HG03159 (cell line): ENCODE measurements at regions not wholly inside any gene's neighbourhood (a gene's known extent, or its start where the extent isn't known, plus 50 kb on each side); places are given as distances from the start of the nearest gene placed in this dataset.
"Not testable (repeated sequence)": the region's sequence is repeated elsewhere in the genome, so short reads cannot be mapped to it uniquely, and the experiment has no call there.

Experiments used
- ATAC-seq: cut with Tn5 transposase; IDR thresholded peaks from one replicate; pipeline ENCODE4 v1.9.1; 2021; ENCODE audit warnings: mild to moderate bottlenecking, moderate library complexity; ENCODE audit not compliant: unreplicated experiment

DNA sequence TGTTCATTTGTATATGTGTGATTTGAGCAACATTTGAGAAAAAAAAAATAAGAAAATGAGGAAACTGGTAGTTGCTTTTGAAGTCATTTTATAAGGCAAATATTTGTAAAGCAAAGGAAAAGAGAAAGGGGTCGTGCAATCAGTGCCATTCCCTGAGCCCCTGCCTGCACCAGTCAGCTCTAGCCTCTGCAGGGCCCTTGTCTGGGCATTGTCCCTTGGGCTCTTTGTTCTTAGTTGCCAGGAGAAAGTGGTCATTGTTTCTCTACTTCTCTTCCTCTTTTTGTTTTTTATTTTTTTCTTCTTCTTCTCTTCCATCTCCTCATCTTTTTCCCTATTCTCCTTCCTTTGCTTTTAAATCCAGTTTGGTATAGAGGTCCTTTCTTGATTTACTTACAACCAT, 175.3 kb upstream of the CREB1 start:
- ATAC-seq, result no peak

DNA sequence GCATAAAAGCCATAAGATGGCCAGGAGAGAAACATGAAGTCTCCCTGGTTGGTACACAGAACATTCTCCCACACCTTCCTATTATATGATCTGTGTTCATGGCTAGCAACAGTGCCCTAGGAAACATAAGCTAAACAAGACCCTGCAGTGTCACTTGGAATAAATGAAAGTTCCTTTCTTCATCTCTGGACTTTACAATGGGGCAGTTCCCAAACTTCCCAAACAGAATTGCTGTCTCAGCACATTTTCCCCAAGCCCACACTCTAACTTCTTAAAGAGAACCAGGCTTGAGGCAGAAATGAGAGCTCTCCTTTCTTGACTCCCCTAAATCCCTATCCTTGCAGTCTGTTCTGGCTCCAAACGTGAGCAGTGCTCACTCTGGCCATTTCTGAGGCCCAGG, 173.2 kb upstream of the CREB1 start:
- ATAC-seq, result no peak

DNA sequence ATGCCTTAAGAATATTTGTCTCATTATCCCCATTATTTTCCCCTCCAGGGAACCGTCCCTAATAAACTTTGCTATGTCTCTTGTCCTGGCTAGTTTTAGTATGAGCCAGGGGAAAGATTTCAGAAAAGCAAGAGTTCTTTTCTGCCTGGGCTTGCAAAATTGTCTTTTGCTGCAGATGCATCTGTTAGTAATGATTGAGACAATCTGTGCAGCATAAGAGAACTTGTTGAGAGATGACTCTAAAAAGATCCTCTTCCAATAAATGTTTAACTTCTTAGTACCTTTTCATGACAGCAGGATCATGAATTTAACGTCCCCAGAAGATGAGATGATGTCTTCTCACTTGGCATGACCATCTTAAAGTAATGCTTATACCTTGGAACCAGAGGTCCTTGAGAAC, 172.5 kb upstream of the CREB1 start:
- ATAC-seq, result no peak

DNA sequence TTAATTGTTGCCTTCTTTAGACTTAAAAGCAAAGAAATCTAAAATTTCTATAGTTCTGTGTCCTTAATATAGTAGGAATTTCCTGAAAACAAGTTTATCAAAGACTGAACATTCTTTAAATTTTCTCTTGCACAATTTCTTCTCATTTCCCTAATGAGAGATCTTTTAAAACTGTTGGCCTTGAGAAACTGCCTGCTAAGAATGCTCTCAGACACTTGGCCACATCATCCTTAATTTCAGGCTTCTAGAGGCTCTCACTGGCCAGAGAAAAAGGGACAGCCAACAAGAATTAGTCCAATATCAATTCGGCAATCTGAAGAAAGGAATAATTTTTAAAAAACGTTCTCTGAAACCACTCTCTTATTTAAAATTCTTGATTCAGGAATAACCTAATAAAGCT, 167.0 kb upstream of the CREB1 start:
- no peak for ATAC-seq

DNA sequence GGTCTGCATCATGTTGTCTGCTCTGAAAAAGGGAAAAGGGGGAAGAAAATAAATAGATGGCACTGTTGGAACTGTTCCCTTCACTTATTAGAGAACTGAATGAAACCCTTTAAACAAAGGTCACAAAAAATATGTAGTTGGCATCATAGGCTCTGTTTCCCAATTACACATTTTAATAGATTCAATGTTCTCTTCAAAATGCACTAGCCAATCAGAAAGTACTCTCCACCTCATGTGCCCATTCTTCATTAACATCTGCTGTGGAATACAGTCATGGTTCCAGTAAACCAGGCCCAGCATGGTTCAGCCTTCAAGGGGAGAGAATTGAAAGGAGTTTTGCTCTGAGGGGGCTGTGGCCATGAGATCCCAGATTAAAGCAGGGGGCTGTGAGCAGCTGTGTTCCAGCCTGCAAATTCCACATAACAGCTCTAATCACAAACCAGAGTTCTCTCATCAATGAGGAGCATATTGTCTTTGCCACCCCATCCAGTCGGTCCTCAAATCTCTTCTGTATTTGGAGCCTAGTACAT, 165.9 kb upstream of the CREB1 start:
- no peak for ATAC-seq

DNA sequence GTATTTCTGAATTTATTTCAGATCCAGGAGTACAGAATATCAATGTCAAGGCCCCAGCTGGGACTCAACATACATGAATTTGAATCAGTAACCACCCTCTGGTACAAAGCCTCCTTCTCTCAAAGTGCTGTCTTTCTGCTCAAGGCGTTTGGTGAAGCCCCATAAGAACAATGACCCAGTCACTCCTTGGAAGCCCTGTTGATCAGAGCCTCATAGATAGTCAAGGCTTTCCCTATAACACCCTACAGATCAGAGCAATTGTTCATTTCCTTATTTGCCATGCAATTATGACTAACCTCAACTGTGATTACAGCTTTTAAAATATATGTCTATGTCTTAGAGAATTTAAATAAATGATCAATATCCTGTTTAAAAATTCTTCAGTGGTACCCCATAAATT, 159.1 kb upstream of the CREB1 start:
- no peak for ATAC-seq

DNA sequence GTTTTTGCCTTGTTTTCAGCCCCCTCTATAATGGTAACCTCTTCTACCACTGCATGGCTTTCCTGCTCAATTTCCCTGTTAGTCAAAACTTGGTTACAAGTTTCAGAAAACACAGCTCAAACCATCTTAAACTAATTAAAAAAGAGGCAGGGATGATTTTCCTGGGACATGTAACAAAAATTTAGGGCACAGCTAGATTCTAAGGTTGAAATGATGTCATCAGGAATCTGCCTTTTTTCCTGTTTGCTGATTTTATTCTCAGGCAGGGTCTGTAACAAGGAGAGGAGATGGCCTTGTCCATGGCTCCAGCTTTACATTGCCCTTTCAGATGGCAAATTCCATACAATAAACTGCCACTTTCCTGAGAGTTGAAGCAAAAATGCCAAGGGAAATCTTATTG, 157.9 kb upstream of the CREB1 start:
- no peak for ATAC-seq

DNA sequence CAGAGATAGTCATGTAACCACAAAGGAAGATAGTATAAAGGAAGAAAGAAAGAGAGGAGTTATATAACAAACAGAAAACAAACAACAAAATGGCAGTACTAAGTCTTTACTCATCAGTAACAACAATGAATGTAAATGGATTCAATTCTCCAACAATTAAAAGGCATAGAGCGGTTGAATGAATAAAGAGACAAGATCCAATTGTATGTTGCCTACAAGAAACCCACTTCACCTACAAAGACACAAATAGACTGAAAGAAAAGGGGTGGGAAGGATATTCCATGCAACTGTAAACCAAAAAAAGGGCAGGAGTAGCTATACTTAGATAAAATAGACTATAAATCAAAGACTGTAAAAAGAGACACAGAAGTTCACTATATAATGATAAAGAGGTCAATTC, 157.3 kb upstream of the CREB1 start:
- ATAC-seq, result no peak

DNA sequence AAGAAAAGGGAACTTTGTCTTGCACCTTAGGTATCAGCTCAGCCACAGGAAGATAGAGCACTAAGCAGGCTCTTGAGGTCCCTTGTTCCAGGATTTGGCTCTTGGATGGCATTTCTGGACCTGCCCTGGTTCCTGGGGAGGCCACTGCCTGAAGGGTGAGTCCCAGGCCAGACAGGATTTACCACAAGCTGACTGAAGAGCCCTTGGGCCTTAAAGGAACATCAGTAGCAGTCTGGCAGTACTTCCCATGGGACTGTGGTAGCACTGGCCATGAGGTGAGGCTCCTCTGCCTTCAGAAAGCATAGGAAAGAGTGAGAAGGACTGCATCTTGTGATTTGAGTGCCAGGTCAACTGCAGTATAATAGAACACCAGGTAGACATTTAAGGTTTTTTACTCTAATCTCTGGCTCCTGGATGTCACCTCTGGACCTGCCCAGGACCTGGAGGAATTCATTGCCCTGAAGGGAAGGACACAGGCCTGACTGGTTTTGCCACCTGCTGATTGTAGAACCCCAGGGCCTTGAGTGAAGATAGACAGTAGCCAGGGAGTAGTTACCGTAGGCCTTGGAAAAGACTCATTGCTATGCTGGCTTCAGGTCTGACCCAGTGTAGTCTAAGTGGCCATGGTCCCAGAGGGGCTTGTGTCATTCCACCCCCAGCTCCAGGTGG, 154.4 kb upstream of the CREB1 start:
- no peak for ATAC-seq

DNA sequence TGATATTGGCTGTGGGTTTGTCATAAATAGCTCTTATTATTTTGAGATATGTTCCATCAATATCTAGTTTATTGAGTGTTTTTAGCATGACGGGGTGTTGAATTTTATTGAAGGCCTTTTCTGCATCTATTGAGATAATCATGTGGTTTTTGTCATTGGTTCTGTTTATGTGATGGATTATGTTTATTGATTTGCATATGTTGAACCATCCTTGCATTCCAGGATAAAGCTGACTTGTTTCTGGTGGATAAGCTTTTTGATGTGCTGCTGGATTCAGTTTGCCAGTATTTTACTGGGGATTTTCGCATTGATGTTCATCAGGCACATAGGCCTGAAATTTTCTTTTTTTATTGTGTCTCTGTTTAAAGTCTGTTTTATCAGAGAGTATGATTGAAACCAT, 151.1 kb upstream of the CREB1 start:
- ATAC-seq, result not testable (repeated sequence)

DNA sequence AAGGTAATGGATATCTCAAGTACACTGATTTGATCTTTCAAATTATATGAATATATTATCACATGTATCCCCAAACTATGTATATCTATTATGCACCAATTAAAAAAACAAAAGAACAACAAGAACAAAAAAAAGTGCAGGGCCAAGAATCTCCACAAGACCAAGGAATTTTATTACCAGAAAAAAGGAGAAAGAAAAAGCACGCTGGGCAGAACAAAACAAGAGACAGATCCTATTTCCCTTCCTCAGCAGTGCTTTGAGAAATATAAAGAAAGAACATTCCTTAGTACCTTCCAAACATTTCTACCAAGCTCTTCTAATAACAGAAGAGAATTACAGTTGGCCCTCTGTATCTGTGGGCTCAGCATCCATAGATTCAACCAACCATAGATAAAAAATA, 144.7 kb upstream of the CREB1 start:
- ATAC-seq, result no peak

DNA sequence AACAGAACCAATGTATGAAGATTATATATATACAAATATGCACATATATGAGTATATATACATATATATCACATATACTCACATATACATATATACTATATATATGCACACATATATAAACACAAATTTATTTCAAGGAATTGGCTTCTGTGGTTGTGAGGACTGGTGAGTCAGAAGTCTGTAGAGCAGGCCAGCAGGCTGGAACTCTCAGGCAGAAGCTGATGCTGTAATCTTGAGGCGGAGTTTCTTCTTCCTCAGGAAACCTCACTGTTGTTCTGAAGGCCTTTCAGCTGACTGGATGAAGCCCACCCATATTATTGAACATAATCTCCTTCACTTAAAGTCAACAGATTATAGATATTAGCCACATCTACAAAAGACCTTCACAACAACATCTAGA, 143.9 kb upstream of the CREB1 start:
- ATAC-seq, result no peak

DNA sequence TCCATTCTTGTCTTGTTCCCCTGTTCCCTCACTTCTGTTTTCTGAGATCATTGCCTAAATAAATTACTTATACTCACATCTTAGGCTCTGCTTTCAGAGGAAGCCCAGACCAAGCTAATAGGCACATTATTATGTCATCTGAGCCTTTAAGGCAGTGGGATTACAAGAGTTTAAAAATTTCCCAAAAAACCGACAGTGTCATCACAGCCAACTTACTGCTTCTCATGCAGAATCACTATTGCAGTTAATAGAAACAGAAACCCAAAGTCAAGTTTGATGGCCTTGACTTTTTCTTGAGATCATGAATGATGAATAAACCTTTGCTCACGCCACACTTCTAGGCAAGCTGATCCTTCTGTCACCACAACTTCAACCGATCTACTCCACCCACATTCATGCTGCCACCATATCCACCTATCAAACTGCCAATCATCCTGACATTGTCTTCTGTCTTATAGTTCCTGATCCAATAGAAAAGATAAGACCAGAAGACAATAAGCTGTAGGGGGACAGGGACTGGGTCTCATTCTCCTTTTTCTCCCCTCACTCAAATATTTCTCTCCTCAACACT, 142.7 kb upstream of the CREB1 start:
- no peak for ATAC-seq

DNA sequence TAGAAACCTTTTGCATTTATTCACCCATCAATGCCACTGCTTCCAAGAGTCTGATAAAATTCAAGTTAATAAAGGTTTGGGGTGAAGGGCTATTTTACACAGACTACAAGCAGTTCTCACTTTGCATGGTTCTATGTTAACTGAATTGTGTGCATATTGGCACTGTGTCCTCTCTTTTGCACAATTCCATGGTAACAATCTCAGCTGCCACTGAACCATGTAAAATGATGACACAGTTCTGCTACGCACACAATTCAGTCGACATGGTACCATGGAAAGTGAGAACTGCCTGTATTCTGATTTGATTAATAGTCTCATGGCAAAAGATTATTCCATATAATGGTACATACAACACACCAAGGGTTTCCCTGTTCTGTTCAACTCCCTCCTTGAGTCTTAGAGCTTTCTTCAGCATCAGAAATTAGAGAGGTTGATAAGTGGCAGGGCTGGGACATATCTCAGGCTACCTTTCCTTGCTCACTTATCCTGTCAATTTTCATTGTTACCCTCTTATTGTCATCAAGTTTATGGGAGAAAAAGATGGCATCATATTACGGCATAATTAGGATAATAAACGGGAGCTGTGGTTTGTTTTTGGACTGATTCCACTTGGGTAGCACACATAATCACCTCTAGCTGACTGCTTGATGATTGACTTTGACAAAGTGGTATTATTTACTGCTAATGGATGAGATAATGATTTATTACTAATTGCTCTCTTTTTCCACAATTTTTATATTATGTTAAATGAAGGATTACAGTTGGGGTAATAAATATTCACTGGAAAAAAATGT, 139.3 kb upstream of the CREB1 start:
- ATAC-seq, result no peak

DNA sequence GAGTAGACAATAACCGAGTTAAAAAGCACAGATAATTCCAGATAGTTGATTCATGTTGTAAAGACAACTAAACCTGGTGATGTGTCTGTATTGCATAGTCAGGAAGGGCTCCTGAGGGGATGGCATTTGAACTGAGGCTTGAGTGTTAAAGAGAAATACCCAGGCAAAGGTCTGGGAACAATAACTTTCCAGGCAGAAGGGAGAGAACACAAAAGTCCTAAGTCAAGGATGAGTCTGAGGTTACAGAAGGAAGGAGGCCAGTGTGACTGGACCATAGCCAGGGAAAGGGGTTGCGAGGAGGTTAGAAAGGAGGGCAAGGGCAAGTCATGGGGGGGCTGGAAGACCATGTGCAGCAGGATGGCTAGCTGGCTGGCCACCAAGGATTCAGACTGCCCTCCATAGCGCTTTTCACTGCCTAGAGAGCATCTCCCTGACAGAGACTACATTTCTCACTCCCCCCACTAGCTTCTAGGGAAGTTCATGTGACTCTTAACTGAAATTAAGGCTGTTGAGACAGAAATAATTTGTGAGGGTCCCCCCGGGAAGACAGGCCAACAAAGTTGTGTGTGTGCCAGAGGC, 135.5 kb upstream of the CREB1 start:
- ATAC-seq, result no peak

DNA sequence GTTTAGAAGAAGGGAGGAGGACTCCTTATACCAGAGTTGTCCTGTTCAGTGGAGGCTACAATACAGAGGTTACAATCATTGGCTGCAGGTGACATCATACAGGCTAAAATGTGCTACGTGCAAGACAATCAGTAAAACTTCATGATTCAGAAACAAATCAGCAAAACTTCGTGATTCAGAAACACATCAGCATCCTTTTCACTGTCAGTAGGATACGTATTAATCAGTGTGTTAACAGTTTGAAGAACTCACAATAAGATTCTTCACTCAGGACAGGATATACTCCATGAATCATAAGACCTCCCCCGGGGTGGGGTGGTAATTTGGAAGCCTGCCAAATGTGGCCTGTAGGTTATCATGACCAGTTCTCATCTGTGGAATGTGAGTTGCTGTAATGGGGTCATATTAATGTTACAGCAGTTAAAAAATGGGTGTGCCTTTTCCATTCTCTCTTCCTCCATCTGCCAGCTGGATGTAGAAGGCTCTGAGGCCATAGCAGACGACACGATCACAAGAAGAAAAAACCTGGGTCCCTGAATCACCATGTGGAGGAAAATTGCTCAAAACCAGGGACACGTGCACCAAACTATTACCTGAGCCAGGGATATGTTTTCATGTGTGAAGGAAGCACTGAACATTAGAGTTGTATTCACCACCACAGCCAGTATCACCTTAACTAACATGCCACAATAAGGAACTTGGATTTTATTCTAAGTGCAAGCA, 134.8 kb upstream of the CREB1 start:
- ATAC-seq, result no peak

DNA sequence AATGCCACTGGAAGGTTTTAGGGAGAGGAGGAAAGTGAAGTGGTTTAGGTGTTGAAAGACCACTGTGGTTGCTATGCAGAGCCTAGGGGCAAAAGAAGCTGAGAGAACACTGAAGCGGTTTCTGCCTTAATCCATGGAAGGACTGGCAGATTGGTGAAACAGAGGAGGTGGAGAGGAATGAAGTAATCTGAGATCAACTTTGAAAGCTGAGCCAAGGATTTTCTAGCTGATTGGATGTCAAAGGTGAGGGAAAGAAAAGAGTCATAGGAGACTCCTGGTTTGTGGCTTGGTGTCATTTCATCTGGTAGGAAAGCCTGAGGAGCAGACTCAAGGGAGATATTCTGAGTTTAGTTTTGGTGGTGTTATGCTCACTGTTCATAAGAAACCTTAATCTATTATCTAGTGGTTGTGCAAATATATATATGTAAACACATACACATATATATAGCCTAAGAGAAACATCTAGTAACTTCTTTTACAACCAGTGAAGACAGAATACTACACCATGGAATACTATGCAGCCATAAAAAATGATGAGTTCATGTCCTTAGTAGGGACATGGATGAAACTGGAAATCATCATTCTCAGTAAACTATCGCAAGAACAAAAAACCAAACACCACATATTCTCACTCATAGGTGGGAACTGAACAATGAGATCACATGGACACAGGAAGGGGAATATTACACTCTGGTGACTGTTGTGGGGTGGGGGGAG, 134.1 kb upstream of the CREB1 start:
- no peak for ATAC-seq

DNA sequence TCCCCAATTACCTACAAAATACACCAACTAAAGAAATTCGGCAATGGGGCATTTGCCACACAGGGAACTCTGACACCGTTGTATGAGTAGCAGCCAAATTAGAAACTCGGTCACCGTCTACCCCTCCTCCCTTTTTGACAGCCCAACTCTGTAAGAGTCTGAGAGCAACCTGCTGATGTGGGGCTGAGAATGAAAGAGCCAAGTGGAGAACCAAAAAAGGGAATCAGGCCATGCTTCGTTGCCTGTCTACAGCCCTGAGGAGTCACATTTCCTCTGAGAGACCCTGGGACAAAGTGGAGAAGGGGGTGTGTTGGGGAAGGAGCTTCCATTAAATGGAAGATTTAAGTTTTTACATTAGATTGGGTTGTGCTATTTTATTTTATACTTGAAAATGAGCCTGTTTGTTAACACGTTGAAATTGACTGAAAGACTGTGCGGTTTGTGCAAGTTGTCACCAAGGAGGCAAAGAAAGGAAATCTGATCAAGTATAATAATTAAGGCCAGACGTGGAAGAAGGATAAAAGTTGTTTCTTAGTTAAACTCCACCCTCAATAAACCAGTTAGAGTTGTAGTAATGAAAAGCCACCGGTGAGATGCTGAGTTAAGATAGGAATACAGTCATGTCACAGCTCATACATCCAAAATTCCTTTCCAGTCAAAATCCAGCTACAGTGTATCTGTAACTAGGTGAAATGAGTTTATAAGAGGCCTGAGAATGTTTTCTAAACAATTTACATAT, 131.7 kb upstream of the CREB1 start:
- ATAC-seq, result no peak

DNA sequence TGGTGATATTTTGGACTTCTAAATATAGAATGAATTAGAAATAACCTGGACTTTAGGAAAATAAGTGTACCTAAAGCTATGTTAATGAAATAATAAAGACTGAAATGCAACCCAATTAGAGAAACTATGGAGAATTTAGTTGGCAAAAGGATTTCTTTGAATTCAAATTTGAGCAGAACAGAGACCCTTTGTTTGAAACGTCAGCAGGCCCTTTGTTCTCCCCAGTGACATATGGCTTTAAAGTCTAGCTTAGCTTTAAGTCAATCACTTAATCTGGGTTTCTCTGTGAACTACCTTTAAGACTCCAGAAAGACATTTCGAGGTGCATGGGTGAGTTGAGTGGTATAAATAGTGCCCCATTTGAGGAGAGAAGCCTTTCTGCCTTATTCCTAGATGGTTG, 130.5 kb upstream of the CREB1 start:
- no peak for ATAC-seq

DNA sequence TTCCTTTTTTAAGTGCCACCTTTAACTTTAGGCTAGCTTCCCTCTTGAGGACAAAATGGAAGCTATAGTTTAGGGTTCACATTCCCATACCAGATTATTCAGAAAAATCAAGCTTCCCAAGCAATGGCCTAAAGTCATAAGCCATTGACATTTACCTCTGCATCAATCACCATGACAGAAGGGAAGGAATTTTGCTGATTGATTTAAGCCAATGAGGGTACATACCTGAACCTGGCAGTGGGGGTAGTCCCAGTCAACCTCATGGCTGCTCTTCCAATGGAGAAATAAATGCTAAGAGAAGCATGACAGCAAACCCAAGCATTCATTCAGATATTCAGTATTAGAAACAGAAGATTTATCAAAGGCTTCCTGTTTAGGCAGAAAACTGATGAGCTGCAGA, 128.4 kb upstream of the CREB1 start:
- no peak for ATAC-seq
